GM23338 (cell line): ENCODE measurements at regions not wholly inside any gene's neighbourhood (a gene's known extent, or its start where the extent isn't known, plus 50 kb on each side); places are given as distances from the start of the nearest gene placed in this dataset.

Source experiments
- CREB1 ChIP-seq: fragments of 250-450 bp; sonication (Bioruptor Pico); IDR thresholded peaks from 2 replicates; pipeline ENCODE4 v1.5.0; 2020; ENCODE audit warnings: low read depth, mild to moderate bottlenecking, moderate library complexity
- CTCF ChIP-seq, 2 experiments: fragments of 200-600 bp in 1 of 2; sonication (generic) in 1 of 2; conservative IDR thresholded peaks; 2 replicates each; pipeline versions ENCODE4 v1.5.1 to v1.6.1; 2016 to 2017; ENCODE audit warnings: antibody characterized with exemption in 2 of 2, low read depth in 2 of 2, mild to moderate bottlenecking in 2 of 2, moderate library complexity in 1 of 2
- EZH2 ChIP-seq: fragments of 200-600 bp; sonication (generic); IDR thresholded peaks from one replicate; pipeline ENCODE4 v1.8.0; 2017; ENCODE audit warnings: antibody characterized with exemption, mild to moderate bottlenecking, low read depth; ENCODE audit not compliant: unreplicated experiment

- TF ChIP-seq CTCF (conservative IDR thresholded peaks at IDR 0.05; ENCODE audit: low read depth in 2 of 2) (no peak), CREB1 (CRISPR knock-in tag) (no peak), EZH2 (no peak)
Observed at GRCh38 chr4:124596816-124597215, 115.7 kb downstream of the ANKRD50 start.
